ENCODE measurements at regions not wholly inside any gene's neighbourhood (a gene's known extent, or its start where the extent isn't known, plus 50 kb on each side); places are given as distances from the start of the nearest gene placed in this dataset.

- ChIA-PET POLR2A (no interaction called here), CTCF (no interaction called here)
- Histone ChIP-seq H3K9me3 (ENCODE audit: control insufficient read depth, insufficient read depth, low read length) (peaks cover 15% of the 10 kb centered on the region), H3K4me3 (ENCODE audit: low read depth, low read length) (no peak overlapping the region), H3K27ac (ENCODE audit: low read depth, low read length) (no peak overlapping the region), H3K27me3 (ENCODE audit: control insufficient read depth, insufficient read depth, low read length) (no peaks in the 10 kb centered on the region)
- TF ChIP-seq CTCF (IDR thresholded peaks at IDR 0.05; ENCODE audit: low read depth, low read length): no peak
- DNase-seq (ENCODE audit: low read depth, low spot score): no peak
Observed at GRCh38 chr18:65974758-65975157, 223.9 kb downstream of the CDH7 start.

GRCh38 chr18:65968239-65969004 is 217.6 kb downstream of the CDH7 start:
- Histone ChIP-seq H3K9me3 (ENCODE audit: control insufficient read depth, insufficient read depth, low read length) (peaks cover 5% of the 10 kb centered on the region; the same call in 1 of the 2 replicates), H3K27ac (ENCODE audit: low read depth, low read length) (no peak overlapping the region), H3K4me3 (ENCODE audit: low read depth, low read length) (no peak overlapping the region), H3K27me3 (ENCODE audit: control insufficient read depth, insufficient read depth, low read length) (no peaks in the 10 kb centered on the region)
- CTCF ChIA-PET: no interaction called here
- no peak for DNase-seq (ENCODE audit: low read depth, low spot score)
- POLR2A ChIA-PET: no interaction called here
- TF ChIP-seq CTCF (IDR thresholded peaks at IDR 0.05; ENCODE audit: low read depth, low read length): no peak

- CTCF ChIA-PET: no interaction called here
- no peak overlapping the region for H3K27ac ChIP-seq (ENCODE audit: low read depth, low read length)
- no peak for TF ChIP-seq CTCF (IDR thresholded peaks at IDR 0.05; ENCODE audit: low read depth, low read length)
- no peaks in the 10 kb centered on the region for H3K27me3 ChIP-seq (ENCODE audit: control insufficient read depth, insufficient read depth, low read length)
- DNase-seq (ENCODE audit: low read depth, low spot score): no peak
- peaks cover 11% of the 10 kb centered on the region for H3K9me3 ChIP-seq (ENCODE audit: control insufficient read depth, insufficient read depth, low read length)
- POLR2A ChIA-PET: no interaction called here
- no peak overlapping the region for H3K4me3 ChIP-seq (ENCODE audit: low read depth, low read length)
Observed at GRCh38 chr18:65955747-65956146, 204.9 kb downstream of the CDH7 start.

- ChIA-PET CTCF (no interaction called here), POLR2A (no interaction called here)
- no peak overlapping the region for H3K4me3 ChIP-seq (ENCODE audit: low read depth, low read length)
- TF ChIP-seq CTCF (IDR thresholded peaks at IDR 0.05; ENCODE audit: low read depth, low read length): no peak
- no peak overlapping the region for H3K27ac ChIP-seq (ENCODE audit: low read depth, low read length)
- no peaks in the 10 kb centered on the region for H3K27me3 ChIP-seq (ENCODE audit: control insufficient read depth, insufficient read depth, low read length)
- peaks cover 7% of the 10 kb centered on the region for H3K9me3 ChIP-seq (ENCODE audit: control insufficient read depth, insufficient read depth, low read length)
- no peak for DNase-seq (ENCODE audit: low read depth, low spot score)
Observed at GRCh38 chr18:65954372-65954771, 203.6 kb downstream of the CDH7 start.

GRCh38 chr18:65946777-65947176 is 196.0 kb downstream of the CDH7 start:
- no peak overlapping the region for H3K4me3 ChIP-seq (ENCODE audit: low read depth, low read length)
- H3K27ac ChIP-seq (ENCODE audit: low read depth, low read length): no peak overlapping the region
- no peak for DNase-seq (ENCODE audit: low read depth, low spot score)
- POLR2A ChIA-PET: no interaction called here
- CTCF ChIA-PET: no interaction called here
- H3K27me3 ChIP-seq (ENCODE audit: control insufficient read depth, insufficient read depth, low read length): no peaks in the 10 kb centered on the region
- TF ChIP-seq CTCF (IDR thresholded peaks at IDR 0.05; ENCODE audit: low read depth, low read length): no peak
- H3K9me3 ChIP-seq (ENCODE audit: control insufficient read depth, insufficient read depth, low read length): peaks cover 4% of the 10 kb centered on the region

Measured in AG04450 (cell line).